ENCODE measurements at regions not wholly inside any gene's neighbourhood (a gene's known extent, or its start where the extent isn't known, plus 50 kb on each side); places are given as distances from the start of the nearest gene placed in this dataset.
"Not testable (repeated sequence)": the region's sequence is repeated elsewhere in the genome, so short reads cannot be mapped to it uniquely, and the experiment has no call there.

- not testable (repeated sequence) for TF ChIP-seq CTCF, POLR2A, POLR2AphosphoS5, EP300 (IDR thresholded peaks at IDR 0.05)
Observed at GRCh38 chr3:195986576-195986975, 78.2 kb upstream of the TNK2 start.

Measured in stomach (tissue), 4 donors.